T-cell (primary cell): ENCODE measurements at regions not wholly inside any gene's neighbourhood (a gene's known extent, or its start where the extent isn't known, plus 50 kb on each side); places are given as distances from the start of the nearest gene placed in this dataset.
"Not testable (repeated sequence)": the region's sequence is repeated elsewhere in the genome, so short reads cannot be mapped to it uniquely, and the experiment has no call there.

Experiments
- ATAC-seq, 4 experiments: fragments of 200-7000 bp in 3 of 4; fragments of 150-1000 bp in 1 of 4; cut with Tn5 transposase; replicated peaks in 1 of 4; 1 replicate in 3 of 4; 2 replicates in 1 of 4; pipeline ENCODE4 v1.10.0; 2021; ENCODE audit warnings: moderate library complexity in 3 of 4, mild to moderate bottlenecking in 2 of 4, moderate number of reproducible peaks in 1 of 4
- CTCF ChIA-PET, 2 donors: fragments of 300-600 bp; sonication (Branson Sonifier 250); formaldehyde crosslinking; loops; one replicate each; lab custom pipeline; 2022; ENCODE audit warnings: antibody characterized with exemption in 2 of 2; lab: Charles Lee
- POLR2A ChIA-PET, 2 donors: fragments of 300-600 bp; sonication (Branson Sonifier 250); formaldehyde crosslinking; loops; one replicate each; lab custom pipeline; 2022; ENCODE audit warnings: antibody characterized with exemption in 2 of 2; lab: Charles Lee
- DNase-seq, 35 experiments: peaks; one replicate each; pipeline versions ENCODE4 v3.0.0 to v3.0.0-alpha.2; 2013 to 2023
- H3K27ac ChIP-seq: one replicate; pipeline ENCODE4 v1.5.1; 2013; ENCODE audit warnings: low read length
- H3K27me3 ChIP-seq, 2 experiments: replicated peaks in 1 of 2; 1 replicate in 1 of 2; 2 replicates in 1 of 2; pipeline versions ENCODE4 v1.6.1 to v1.7.0; 2013; ENCODE audit warnings: low read length in 1 of 2, mixed read lengths in 1 of 2; ENCODE audit not compliant: control insufficient read depth in 2 of 2, insufficient read depth in 2 of 2; ENCODE audit errors: extremely low read depth in 1 of 2
- H3K36me3 ChIP-seq, 2 donors: 1 replicate in 1 of 2; 2 replicates in 1 of 2; pipeline versions ENCODE4 v1.6.1 to v1.7.0; 2013; ENCODE audit warnings: low read length in 1 of 2; ENCODE audit not compliant: control insufficient read depth in 2 of 2, insufficient read depth in 1 of 2; ENCODE audit errors: extremely low read depth in 1 of 2
- H3K4me1 ChIP-seq, 2 experiments: 1 replicate in 1 of 2; 2 replicates in 1 of 2; pipeline versions ENCODE4 v1.6.1 to v1.7.0; 2013; ENCODE audit warnings: low read length in 2 of 2, mixed read lengths in 1 of 2; ENCODE audit not compliant: insufficient read depth in 2 of 2, control insufficient read depth in 1 of 2; ENCODE audit errors: extremely low read depth in 1 of 2
- H3K4me3 ChIP-seq, 2 donors: 1 replicate in 1 of 2; 2 replicates in 1 of 2; pipeline versions ENCODE4 v1.5.1 to v1.7.0; 2013; ENCODE audit warnings: mild to moderate bottlenecking in 2 of 2, low read length in 1 of 2, moderate library complexity in 1 of 2; ENCODE audit not compliant: control insufficient read depth in 1 of 2; ENCODE audit errors: extremely low read depth in 1 of 2
- H3K9me3 ChIP-seq: 2 replicates; pipeline ENCODE4 v1.7.0; 2013
- H3K27ac Mint-ChIP-seq, 2 donors: one replicate each; pipeline ENCODE4 v1.8.0; 2020 to 2021; ENCODE audit warnings: mild to moderate bottlenecking in 2 of 2, mixed read lengths in 2 of 2
- H3K27me3 Mint-ChIP-seq, 2 donors: one replicate each; pipeline ENCODE4 v1.8.0; 2021 to 2022; ENCODE audit warnings: mixed read lengths in 2 of 2
- H3K36me3 Mint-ChIP-seq: one replicate; pipeline ENCODE4 v1.8.0; 2021; ENCODE audit warnings: mixed read lengths
- H3K4me1 Mint-ChIP-seq, 3 donors: one replicate each; pipeline ENCODE4 v1.8.0; 2020 to 2022; ENCODE audit warnings: mixed read lengths in 3 of 3, mild to moderate bottlenecking in 1 of 3
- H3K4me3 Mint-ChIP-seq, 3 donors: one replicate each; pipeline ENCODE4 v1.8.0; 2020 to 2022; ENCODE audit warnings: mild to moderate bottlenecking in 3 of 3, mixed read lengths in 3 of 3, moderate library complexity in 3 of 3
- H3K9me3 Mint-ChIP-seq, 3 donors: one replicate each; pipeline ENCODE4 v1.8.0; 2020 to 2022; ENCODE audit warnings: mixed read lengths in 3 of 3
- WGBS: methylation state at CpG from one replicate; pipeline ENCODE4 v1.1.5; 2013; ENCODE audit warnings: missing lambda C conversion rate; ENCODE audit not compliant: insufficient coverage; 5-methylcytosine and 5-hydroxymethylcytosine counted together

- H3K36me3 ChIP-seq, H3K9me3 ChIP-seq, H3K27me3 ChIP-seq, POLR2A ChIA-PET, H3K27ac ChIP-seq, H3K4me1 Mint-ChIP-seq, H3K4me3 Mint-ChIP-seq, H3K27me3 Mint-ChIP-seq, H3K9me3 Mint-ChIP-seq, H3K27ac Mint-ChIP-seq, H3K4me1 ChIP-seq, CTCF ChIA-PET, H3K36me3 Mint-ChIP-seq, ATAC-seq, H3K4me3 ChIP-seq, DNase-seq: not testable (repeated sequence)
- WGBS = no CpG with 5 or more reads among the region's 2 CpGs
These were observed 89.8 kb downstream of the NSUN5 start for GRCh38 chr7:73218802-73219201.

- H3K4me1 Mint-ChIP-seq, H3K27ac ChIP-seq, H3K4me3 Mint-ChIP-seq, H3K27me3 ChIP-seq, H3K27ac Mint-ChIP-seq, H3K9me3 ChIP-seq, H3K36me3 ChIP-seq, ATAC-seq, H3K4me1 ChIP-seq, H3K27me3 Mint-ChIP-seq, H3K4me3 ChIP-seq, H3K9me3 Mint-ChIP-seq, H3K36me3 Mint-ChIP-seq, CTCF ChIA-PET, POLR2A ChIA-PET, DNase-seq: not testable (repeated sequence)
- no CpG with 5 or more reads among the region's 10 CpGs for WGBS
These were observed 92.5 kb downstream of the NSUN5 start for GRCh38 chr7:73216046-73216675.

- POLR2A ChIA-PET, ATAC-seq, H3K4me1 ChIP-seq, CTCF ChIA-PET, H3K27ac ChIP-seq, DNase-seq, H3K27me3 ChIP-seq, H3K9me3 ChIP-seq, H3K4me1 Mint-ChIP-seq, H3K27me3 Mint-ChIP-seq, H3K36me3 ChIP-seq, H3K4me3 Mint-ChIP-seq, H3K36me3 Mint-ChIP-seq, H3K4me3 ChIP-seq, H3K9me3 Mint-ChIP-seq, H3K27ac Mint-ChIP-seq: not testable (repeated sequence)
- WGBS = no CpG with 5 or more reads among the region's 7 CpGs
These were observed 93.4 kb downstream of the NSUN5 start for GRCh38 chr7:73215232-73215631.

- H3K9me3 ChIP-seq, H3K27ac Mint-ChIP-seq, POLR2A ChIA-PET, H3K36me3 ChIP-seq, H3K4me3 ChIP-seq, H3K36me3 Mint-ChIP-seq, ATAC-seq, H3K4me1 ChIP-seq, DNase-seq, H3K27ac ChIP-seq, H3K4me3 Mint-ChIP-seq, H3K4me1 Mint-ChIP-seq, H3K27me3 ChIP-seq, H3K27me3 Mint-ChIP-seq, H3K9me3 Mint-ChIP-seq, CTCF ChIA-PET: not testable (repeated sequence)
- WGBS = 80% methylated on average over 1 of the region's 4 CpGs
These were observed 94.2 kb downstream of the NSUN5 start for GRCh38 chr7:73214471-73214870.

GRCh38 chr7:73213076-73213475 lies 95.5 kb downstream of the NSUN5 start:
- H3K4me1 ChIP-seq, H3K27me3 Mint-ChIP-seq, DNase-seq, H3K9me3 ChIP-seq, H3K27ac ChIP-seq, H3K36me3 Mint-ChIP-seq, H3K4me3 Mint-ChIP-seq, ATAC-seq, H3K27ac Mint-ChIP-seq, H3K27me3 ChIP-seq, H3K9me3 Mint-ChIP-seq, H3K4me1 Mint-ChIP-seq, H3K4me3 ChIP-seq, H3K36me3 ChIP-seq, POLR2A ChIA-PET, CTCF ChIA-PET: not testable (repeated sequence)
- no CpG with 5 or more reads among the region's 7 CpGs for WGBS

- no CpG with 5 or more reads among the region's 3 CpGs for WGBS
- not testable (repeated sequence) for DNase-seq, ATAC-seq
These were observed 103.0 kb downstream of the NSUN5 start for GRCh38 chr7:73205594-73205993.

GRCh38 chr7:73204898-73205297 lies 103.7 kb downstream of the NSUN5 start:
- H3K9me3 Mint-ChIP-seq, ATAC-seq, H3K27me3 ChIP-seq, H3K9me3 ChIP-seq, H3K4me1 ChIP-seq, H3K36me3 ChIP-seq, H3K27me3 Mint-ChIP-seq, H3K4me3 Mint-ChIP-seq, H3K36me3 Mint-ChIP-seq, CTCF ChIA-PET, H3K4me3 ChIP-seq, H3K4me1 Mint-ChIP-seq, H3K27ac ChIP-seq, POLR2A ChIA-PET, DNase-seq, H3K27ac Mint-ChIP-seq: not testable (repeated sequence)
- no CpG with 5 or more reads among the region's 5 CpGs for WGBS

More at GRCh38 chr7:73205594-73205993, 103.0 kb downstream of the NSUN5 start:
- H3K27me3 ChIP-seq, H3K4me3 ChIP-seq, H3K4me1 Mint-ChIP-seq, H3K36me3 Mint-ChIP-seq, POLR2A ChIA-PET, H3K27ac ChIP-seq, H3K9me3 ChIP-seq, H3K9me3 Mint-ChIP-seq, H3K27ac Mint-ChIP-seq, H3K4me3 Mint-ChIP-seq, H3K4me1 ChIP-seq, H3K27me3 Mint-ChIP-seq, H3K36me3 ChIP-seq, CTCF ChIA-PET: not testable (repeated sequence)
